H1 (cell line): ENCODE measurements at regions not wholly inside any gene's neighbourhood (a gene's known extent, or its start where the extent isn't known, plus 50 kb on each side); places are given as distances from the start of the nearest gene placed in this dataset.

Experiments used
- PHF8 ChIP-seq: fragments of 200-600 bp; sonication (generic); conservative IDR thresholded peaks from 2 replicates; pipeline ENCODE4 v1.7.1; 2012; ENCODE audit warnings: low read depth, mild to moderate bottlenecking, inconsistent platforms, low read length, moderate library complexity

GRCh38 chr2:5264361-5264760, 427.8 kb upstream of the SOX11 start (continued):
- no peak for TF ChIP-seq PHF8
- TF ChIP-seq, all 59 proteins: peak for 0
